Gastrocnemius medialis (tissue), 4 donors: ENCODE measurements at regions not wholly inside any gene's neighbourhood (a gene's known extent, or its start where the extent isn't known, plus 50 kb on each side); places are given as distances from the start of the nearest gene placed in this dataset.

Experiments used
- ATAC-seq, 2 donors: fragments of 150-250 bp; one replicate each; pipeline ENCODE4 v1.9.1; 2016
- DNase-seq, 2 donors: peaks; one replicate each; pipeline ENCODE4 v3.0.0-alpha.2; 2019
- H3K27ac ChIP-seq, 4 donors: fragments of 200-600 bp; sonication (generic); 1 replicate in 1 of 4; 2 replicates in 3 of 4; pipeline ENCODE4 v1.5.1; 2016 to 2018; ENCODE audit warnings: mild to moderate bottlenecking in 2 of 4, moderate library complexity in 1 of 4
- H3K27me3 ChIP-seq, 3 donors: fragments of 200-600 bp; sonication (generic) in 2 of 3; 1 replicate in 1 of 3; 2 replicates in 2 of 3; pipeline versions ENCODE4 v1.5.1 to v1.6.0; 2016 to 2019; ENCODE audit warnings: mild to moderate bottlenecking in 1 of 3, moderate library complexity in 1 of 3
- H3K36me3 ChIP-seq, 2 donors: fragments of 200-600 bp; sonication (generic) in 1 of 2; one replicate each; pipeline ENCODE4 v1.5.1; 2017 to 2018
- H3K4me1 ChIP-seq, 2 donors: fragments of 200-600 bp; sonication (generic) in 1 of 2; one replicate each; pipeline ENCODE4 v1.5.1; 2016 to 2017; ENCODE audit warnings: mild to moderate bottlenecking in 2 of 2
- H3K4me3 ChIP-seq, 4 donors: fragments of 200-600 bp; sonication (generic) in 3 of 4; 1 replicate in 1 of 4; 2 replicates in 3 of 4; pipeline ENCODE4 v1.5.1; 2016 to 2019; ENCODE audit warnings: mild to moderate bottlenecking in 2 of 4
- H3K9me3 ChIP-seq, 3 donors: fragments of 200-600 bp; sonication (generic) in 2 of 3; 1 replicate in 1 of 3; 2 replicates in 2 of 3; pipeline ENCODE4 v1.5.1; 2016 to 2019
- CTCF ChIP-seq, 5 experiments: fragments of 450-650 bp in 3 of 5; fragments of 200-600 bp in 2 of 5; sonication (generic) in 2 of 5; IDR thresholded peaks in 4 of 5; conservative IDR thresholded peaks in 1 of 5; 1 replicate in 4 of 5; 2 replicates in 1 of 5; pipeline ENCODE4 v1.5.1; 2016 to 2019; ENCODE audit warnings: antibody characterized with exemption in 5 of 5, mild to moderate bottlenecking in 3 of 5, moderate library complexity in 3 of 5
- POLR2A ChIP-seq, 2 donors: fragments of 450-650 bp; IDR thresholded peaks; one replicate each; pipeline ENCODE4 v1.6.1; 2017; ENCODE audit warnings: antibody characterized with exemption in 2 of 2, mild to moderate bottlenecking in 2 of 2, moderate library complexity in 2 of 2
- in situ Hi-C, 4 donors: fragments of 200-750 bp; cut with MboI; loops; one replicate each; pipeline versions ENCODE4 v1.15.0 to v1.8.0; 2017; ENCODE audit warnings: low sequenced_read_pairs in 4 of 4
- intact Hi-C: fragments of 100-400 bp; cut with DNase I; formaldehyde crosslinking; loops from one replicate; pipeline ENCODE4 v1.15.1; 2023; ENCODE audit warnings: low total_unique reads

GRCh38 chr6:4295783-4296155 lies 160.4 kb upstream of the ECI2 start:
- intact Hi-C loops (no loop called here), in situ Hi-C loops (no loop called here)
- Histone ChIP-seq H3K27ac (no peak overlapping the region), H3K27me3 (no peaks in the 10 kb centered on the region), H3K36me3 (no peaks in the 10 kb centered on the region), H3K9me3 (no peaks in the 10 kb centered on the region), H3K4me1 (no peaks in the 10 kb centered on the region), H3K4me3 (no peak overlapping the region)
- no peak for DNase-seq
- no peak for ATAC-seq
- TF ChIP-seq POLR2A (IDR thresholded peaks at IDR 0.05): no peak
- TF ChIP-seq CTCF (IDR thresholded peaks at IDR 0.05 in 4 of 5, conservative IDR thresholded peaks at IDR 0.05 in 1 of 5): no peak

- Histone ChIP-seq H3K36me3 (no peaks in the 10 kb centered on the region), H3K9me3 (no peaks in the 10 kb centered on the region), H3K4me1 (no peaks in the 10 kb centered on the region), H3K27ac (no peak overlapping the region), H3K4me3 (no peak overlapping the region), H3K27me3 (no peaks in the 10 kb centered on the region)
- TF ChIP-seq POLR2A (IDR thresholded peaks at IDR 0.05) (no peak), CTCF (IDR thresholded peaks at IDR 0.05 in 4 of 5, conservative IDR thresholded peaks at IDR 0.05 in 1 of 5) (no peak)
- intact Hi-C loops: no loop called here
- in situ Hi-C loops: no loop called here
- DNase-seq (no peak), ATAC-seq (no peak)
Observed at GRCh38 chr6:4295058-4295782, 159.8 kb upstream of the ECI2 start.

GRCh38 chr6:4294636-4295035 lies 159.3 kb upstream of the ECI2 start:
- no peaks in the 10 kb centered on the region for H3K4me1 ChIP-seq
- no peaks in the 10 kb centered on the region for H3K36me3 ChIP-seq
- intact Hi-C loops: no loop called here
- no peaks in the 10 kb centered on the region for H3K9me3 ChIP-seq
- DNase-seq (no peak), ATAC-seq (no peak)
- H3K27me3 ChIP-seq: no peaks in the 10 kb centered on the region
- H3K4me3 ChIP-seq: no peak overlapping the region
- TF ChIP-seq POLR2A (IDR thresholded peaks at IDR 0.05) (no peak), CTCF (IDR thresholded peaks at IDR 0.05 in 4 of 5, conservative IDR thresholded peaks at IDR 0.05 in 1 of 5) (no peak)
- no peak overlapping the region for H3K27ac ChIP-seq
- in situ Hi-C loops: no loop called here

GRCh38 chr6:4291453-4292403 lies 156.4 kb upstream of the ECI2 start:
- ATAC-seq: no peak
- intact Hi-C loops: no loop called here
- no peaks in the 10 kb centered on the region for H3K27me3 ChIP-seq
- no peak overlapping the region for H3K27ac ChIP-seq
- in situ Hi-C loops: no loop called here
- DNase-seq: no peak
- no peaks in the 10 kb centered on the region for H3K36me3 ChIP-seq
- no peak overlapping the region for H3K4me3 ChIP-seq
- no peak for TF ChIP-seq POLR2A (IDR thresholded peaks at IDR 0.05)
- no peak for TF ChIP-seq CTCF (IDR thresholded peaks at IDR 0.05 in 4 of 5, conservative IDR thresholded peaks at IDR 0.05 in 1 of 5)
- peaks cover 0 to 3% of the 10 kb centered on the region in 2 donors for H3K4me1 ChIP-seq
- no peaks in the 10 kb centered on the region for H3K9me3 ChIP-seq
